IMR-90 (cell line): ENCODE measurements at regions not wholly inside any gene's neighbourhood (a gene's known extent, or its start where the extent isn't known, plus 50 kb on each side); places are given as distances from the start of the nearest gene placed in this dataset.

Source experiments
- ATAC-seq: fragments of 200-7000 bp; cut with Tn5 transposase; 2 replicates; pipeline ENCODE4 v1.9.1; 2020; ENCODE audit warnings: low read depth, mild to moderate bottlenecking, moderate library complexity
- BruUV-seq: library from RNA; stranded (reverse); fragments of 400-500 nt; replicated peaks from 2 replicates; lab custom pipeline; 2021; lab: Mats Ljungman, UMichigan
- CTCF ChIA-PET: fragments of 300-600 bp; formaldehyde crosslinking; extraction: SDS; loops from one replicate; lab custom pipeline; 2021; ENCODE audit warnings: antibody characterized with exemption; lab: Yijun Ruan, JAX
- POLR2A ChIA-PET: fragments of 300-600 bp; sonication (Branson Sonifier 250); formaldehyde crosslinking; loops from one replicate; lab custom pipeline; 2022; ENCODE audit warnings: antibody characterized with exemption; ENCODE audit not compliant: unreplicated experiment; lab: Charles Lee
- DNase-seq: peaks from one replicate; pipeline ENCODE4 v3.0.0; 2013
- H2AFZ ChIP-seq: replicated peaks from 2 replicates; pipeline ENCODE3; 2013; ENCODE audit warnings: low read length, mild to moderate bottlenecking; ENCODE audit not compliant: poor library complexity
- H2AK5ac ChIP-seq: 2 replicates; pipeline ENCODE4 v1.6.1; 2013; ENCODE audit warnings: low read depth, low read length, inconsistent platforms
- H2AK9ac ChIP-seq: replicated peaks from 2 replicates; pipeline ENCODE3; 2013; ENCODE audit warnings: mild to moderate bottlenecking, low read depth, low read length, moderate library complexity; ENCODE audit not compliant: poor library complexity
- H2BK120ac ChIP-seq: 2 replicates; pipeline ENCODE4 v1.6.1; 2013; ENCODE audit warnings: low read depth, low read length, inconsistent platforms
- H2BK15ac ChIP-seq: 3 replicates; pipeline ENCODE4 v1.6.1; 2013; ENCODE audit warnings: low read depth, low read length, inconsistent platforms
- H2BK20ac ChIP-seq: 2 replicates; pipeline ENCODE4 v1.6.1; 2013; ENCODE audit warnings: low read depth, mild to moderate bottlenecking, inconsistent platforms, low read length, moderate library complexity
- H2BK5ac ChIP-seq: 2 replicates; pipeline ENCODE4 v1.6.1; 2013; ENCODE audit warnings: mild to moderate bottlenecking, low read depth, low read length, inconsistent platforms; ENCODE audit not compliant: poor library complexity, severe bottlenecking
- H3K14ac ChIP-seq: replicated peaks from 2 replicates; pipeline ENCODE4 v1.6.1; 2013; ENCODE audit warnings: low read depth, low read length, inconsistent platforms
- H3K18ac ChIP-seq: 2 replicates; pipeline ENCODE4 v1.6.1; 2013; ENCODE audit warnings: low read depth, low read length, control low read depth
- H3K23ac ChIP-seq: 2 replicates; pipeline ENCODE4 v1.6.1; 2013; ENCODE audit warnings: low read depth, low read length, inconsistent platforms
- H3K27ac ChIP-seq: 2 replicates; pipeline ENCODE4 v1.5.1; 2013; ENCODE audit warnings: mild to moderate bottlenecking, control low read depth, low read length; ENCODE audit not compliant: insufficient read depth
- H3K27me3 ChIP-seq: 2 replicates; pipeline ENCODE4 v1.6.1; 2013; ENCODE audit warnings: low read length; ENCODE audit not compliant: control insufficient read depth, insufficient read depth
- H3K36me3 ChIP-seq: 2 replicates; pipeline ENCODE4 v1.6.1; 2013; ENCODE audit warnings: low read length, mixed read lengths; ENCODE audit not compliant: control insufficient read depth, insufficient read depth
- H3K4ac ChIP-seq: 2 replicates; pipeline ENCODE4 v1.6.1; 2013; ENCODE audit warnings: low read depth, low read length, inconsistent platforms
- H3K4me1 ChIP-seq: 2 replicates; pipeline ENCODE4 v1.6.1; 2013; ENCODE audit warnings: low read length, mixed read lengths; ENCODE audit not compliant: control insufficient read depth, insufficient read depth
- H3K4me2 ChIP-seq: 2 replicates; pipeline ENCODE4 v1.6.1; 2013; ENCODE audit warnings: low read depth, mild to moderate bottlenecking, control low read depth, low read length, moderate library complexity
- H3K4me3 ChIP-seq: 2 replicates; pipeline ENCODE4 v1.5.1; 2013; ENCODE audit warnings: low read depth, mild to moderate bottlenecking, control low read depth, low read length, moderate library complexity; ENCODE audit not compliant: insufficient read depth
- H3K56ac ChIP-seq: 2 replicates; pipeline ENCODE4 v1.6.1; 2013; ENCODE audit warnings: low read length, inconsistent platforms; ENCODE audit not compliant: insufficient read depth; ENCODE audit errors: extremely low read depth
- H3K79me1 ChIP-seq, 2 experiments: 2 replicates each; pipeline ENCODE4 v1.6.1; 2013; ENCODE audit warnings: low read length in 2 of 2, inconsistent platforms in 1 of 2, low read depth in 1 of 2
- H3K9ac ChIP-seq: 2 replicates; pipeline ENCODE4 v1.6.1; 2013; ENCODE audit warnings: low read depth, low read length, control low read depth
- H3K9me1 ChIP-seq: 2 replicates; pipeline ENCODE4 v1.6.1; 2013; ENCODE audit warnings: low read length, inconsistent platforms; ENCODE audit not compliant: insufficient read depth
- H3K9me3 ChIP-seq: 2 replicates; pipeline ENCODE4 v1.6.1; 2013; ENCODE audit warnings: low read length; ENCODE audit not compliant: control insufficient read depth, insufficient read depth
- H4K20me1 ChIP-seq: 2 replicates; pipeline ENCODE4 v1.6.1; 2013; ENCODE audit warnings: low read length, inconsistent platforms; ENCODE audit not compliant: insufficient read depth
- H4K5ac ChIP-seq: 2 replicates; pipeline ENCODE4 v1.6.1; 2013; ENCODE audit warnings: mild to moderate bottlenecking, low read depth, low read length, control low read depth
- H4K8ac ChIP-seq, 2 experiments: 2 replicates each; pipeline ENCODE4 v1.6.1; 2013; ENCODE audit warnings: low read depth in 2 of 2, low read length in 2 of 2, control low read depth in 1 of 2, inconsistent platforms in 1 of 2
- H4K91ac ChIP-seq: 2 replicates; pipeline ENCODE4 v1.6.1; 2013; ENCODE audit warnings: low read depth, low read length, inconsistent platforms; ENCODE audit not compliant: insufficient read depth
- CEBPB ChIP-seq: IDR thresholded peaks from 2 replicates; pipeline ENCODE4 v1.6.1; 2012; ENCODE audit warnings: low read depth, low read length, improper control_type of control experiment
- MAFK ChIP-seq: IDR thresholded peaks from 2 replicates; pipeline ENCODE4 v1.6.1; 2012; ENCODE audit warnings: low read depth, low read length, improper control_type of control experiment
- MXI1 ChIP-seq: IDR thresholded peaks from 2 replicates; pipeline ENCODE4 v1.6.1; 2012; ENCODE audit warnings: low read depth, mild to moderate bottlenecking, low read length, moderate library complexity, borderline replicate concordance
- POLR2A ChIP-seq: IDR thresholded peaks from 2 replicates; pipeline ENCODE4 v1.6.1; 2012; ENCODE audit warnings: mild to moderate bottlenecking, low read depth, low read length
- RAD21 ChIP-seq: IDR thresholded peaks from 2 replicates; pipeline ENCODE4 v1.6.1; 2012; ENCODE audit warnings: low read length, improper control_type of control experiment
- RFX5 ChIP-seq: IDR thresholded peaks from 2 replicates; pipeline ENCODE4 v1.8.0; 2012; ENCODE audit warnings: low read depth, mild to moderate bottlenecking, low read length, moderate library complexity
- SMC3 ChIP-seq: fragments of 150-350 bp; IDR thresholded peaks from 2 replicates; pipeline ENCODE4 v1.6.1; 2016; ENCODE audit warnings: low read depth, mild to moderate bottlenecking, antibody characterized with exemption, low read length, moderate library complexity
- WGBS, 2 experiments: methylation state at CpG; one replicate each; pipeline versions ENCODE4 v1.1.5 to v1.1.7; 2013; ENCODE audit warnings: missing lambda C conversion rate in 2 of 2; ENCODE audit not compliant: insufficient read length in 1 of 2; ENCODE audit errors: extremely low coverage in 2 of 2; 5-methylcytosine and 5-hydroxymethylcytosine counted together
- dilution Hi-C: fragments of 300-500 bp; cut with HindIII; formaldehyde crosslinking; loops from one replicate; pipeline ENCODE4 v1.14.3; 2018; ENCODE audit warnings: low sequenced_read_pairs; ENCODE audit not compliant: unreplicated experiment
- in situ Hi-C: fragments of 300-500 bp; cut with MboI; formaldehyde crosslinking; loops from 3 replicates; pipeline ENCODE4 v1.14.3; 2019; ENCODE audit warnings: low sequenced_read_pairs, inconsistent platforms, mixed read lengths
- intact Hi-C: fragments of 100-400 bp; cut with micrococcal nuclease; formaldehyde crosslinking; loops from 2 replicates; pipeline ENCODE4 v1.10.0; 2022
- TF ChIP-seq, protein P1 (sequence below): conservative IDR thresholded peaks from 2 replicates; pipeline ENCODE4 v1.5.1; 2012; ENCODE audit warnings: mild to moderate bottlenecking, low read depth, low read length, improper control_type of control experiment

DNA sequence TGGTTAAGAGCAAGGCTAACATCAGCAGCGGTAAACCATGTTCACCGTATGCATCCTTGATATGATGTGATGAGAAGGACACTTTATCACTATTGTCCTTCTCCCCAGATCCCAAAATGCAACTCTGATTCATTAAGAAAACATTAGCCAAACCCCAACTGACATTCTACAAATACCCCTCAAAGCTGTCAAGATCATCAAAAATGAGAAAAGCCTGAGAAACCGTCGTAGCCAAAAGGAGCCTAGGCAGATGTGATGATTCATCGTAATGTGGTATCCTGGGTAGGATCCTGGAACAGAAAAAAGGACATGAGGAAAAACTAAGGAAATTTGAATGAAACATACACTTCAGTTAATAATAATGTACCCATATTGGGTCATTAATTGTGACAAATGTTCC lies 67.3 kb upstream of the ST6GAL2 start:
- no peak overlapping the region for H3K56ac ChIP-seq
- dilution Hi-C loops (no loop called here), in situ Hi-C loops (no loop called here), intact Hi-C loops (no loop called here)
- no peaks in the 10 kb centered on the region for H3K79me1 ChIP-seq
- no peak overlapping the region for H4K91ac ChIP-seq
- no peak overlapping the region for H4K8ac ChIP-seq
- ATAC-seq (no peak), DNase-seq (no peak)
- H3K23ac ChIP-seq: no peak overlapping the region
- no peak overlapping the region for H3K27ac ChIP-seq
- no peaks in the 10 kb centered on the region for H3K4me1 ChIP-seq
- H2AK5ac ChIP-seq: no peak overlapping the region
- no peaks in the 10 kb centered on the region for H3K27me3 ChIP-seq
- H2BK5ac ChIP-seq: no peak overlapping the region
- ChIA-PET POLR2A (no interaction called here), CTCF (no interaction called here)
- no TSS peak for BruUV-seq
- H2BK15ac ChIP-seq: no peak overlapping the region
- no peak overlapping the region for H2BK120ac ChIP-seq
- H4K5ac ChIP-seq: no peak overlapping the region
- no peak overlapping the region for H3K4me3 ChIP-seq
- no CpG with 5 or more reads among the region's 5 CpGs for WGBS, 2 experiments
- H3K36me3 ChIP-seq: no peaks in the 10 kb centered on the region
- H3K14ac ChIP-seq: no peak overlapping the region
- H4K20me1 ChIP-seq: no peaks in the 10 kb centered on the region
- no peaks in the 10 kb centered on the region for H3K9me1 ChIP-seq
- no peak overlapping the region for H2AFZ ChIP-seq
- no peak overlapping the region for H3K18ac ChIP-seq
- H2BK20ac ChIP-seq: no peak overlapping the region
- no peak overlapping the region for H2AK9ac ChIP-seq
- no peaks in the 10 kb centered on the region for H3K9me3 ChIP-seq
- TF ChIP-seq POLR2A (no peak), RFX5 (no peak), MAFK (no peak), MXI1 (no peak), SMC3 (no peak), RAD21 (no peak), CEBPB (no peak)
- TF ChIP-seq, protein P1, sequence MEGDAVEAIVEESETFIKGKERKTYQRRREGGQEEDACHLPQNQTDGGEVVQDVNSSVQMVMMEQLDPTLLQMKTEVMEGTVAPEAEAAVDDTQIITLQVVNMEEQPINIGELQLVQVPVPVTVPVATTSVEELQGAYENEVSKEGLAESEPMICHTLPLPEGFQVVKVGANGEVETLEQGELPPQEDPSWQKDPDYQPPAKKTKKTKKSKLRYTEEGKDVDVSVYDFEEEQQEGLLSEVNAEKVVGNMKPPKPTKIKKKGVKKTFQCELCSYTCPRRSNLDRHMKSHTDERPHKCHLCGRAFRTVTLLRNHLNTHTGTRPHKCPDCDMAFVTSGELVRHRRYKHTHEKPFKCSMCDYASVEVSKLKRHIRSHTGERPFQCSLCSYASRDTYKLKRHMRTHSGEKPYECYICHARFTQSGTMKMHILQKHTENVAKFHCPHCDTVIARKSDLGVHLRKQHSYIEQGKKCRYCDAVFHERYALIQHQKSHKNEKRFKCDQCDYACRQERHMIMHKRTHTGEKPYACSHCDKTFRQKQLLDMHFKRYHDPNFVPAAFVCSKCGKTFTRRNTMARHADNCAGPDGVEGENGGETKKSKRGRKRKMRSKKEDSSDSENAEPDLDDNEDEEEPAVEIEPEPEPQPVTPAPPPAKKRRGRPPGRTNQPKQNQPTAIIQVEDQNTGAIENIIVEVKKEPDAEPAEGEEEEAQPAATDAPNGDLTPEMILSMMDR: no peak
- H3K4ac ChIP-seq: no peak overlapping the region
- H3K9ac ChIP-seq: no peak overlapping the region
- H3K4me2 ChIP-seq: no peak overlapping the region
